GM23338 (cell line): ENCODE measurements at regions not wholly inside any gene's neighbourhood (a gene's known extent, or its start where the extent isn't known, plus 50 kb on each side); places are given as distances from the start of the nearest gene placed in this dataset.

Source experiments
- ATAC-seq: fragments of 200-7000 bp; cut with Tn5 transposase; 3 replicates; pipeline ENCODE4 v1.9.1; 2020
- DNase-seq: peaks from one replicate; pipeline ENCODE4 v3.0.0-alpha.2; 2015; ENCODE audit warnings: low spot score
- H2AFZ ChIP-seq: fragments of 200-600 bp; sonication (generic); 2 replicates; pipeline ENCODE4 v1.8.0; 2016; ENCODE audit warnings: antibody characterized with exemption, mild to moderate bottlenecking, moderate library complexity
- H3F3A ChIP-seq: fragments of 200-600 bp; sonication (generic); replicated peaks from 2 replicates; pipeline ENCODE4 v1.8.0; 2017; ENCODE audit warnings: antibody characterized with exemption, mixed run types, low read depth
- H3K27ac ChIP-seq: fragments of 200-600 bp; sonication (generic); 2 replicates; pipeline ENCODE4 v1.6.1; 2016; ENCODE audit warnings: low read depth
- H3K27me3 ChIP-seq: fragments of 200-600 bp; sonication (generic); 2 replicates; pipeline ENCODE4 v1.8.0; 2016; ENCODE audit warnings: mild to moderate bottlenecking, mixed run types, moderate library complexity; ENCODE audit not compliant: insufficient read depth
- H3K36me3 ChIP-seq: fragments of 200-600 bp; sonication (generic); 2 replicates; pipeline ENCODE4 v1.8.0; 2016; ENCODE audit warnings: mild to moderate bottlenecking; ENCODE audit not compliant: insufficient read depth
- H3K4me1 ChIP-seq: fragments of 200-600 bp; sonication (generic); 2 replicates; pipeline ENCODE4 v1.8.0; 2016; ENCODE audit warnings: mild to moderate bottlenecking, moderate library complexity; ENCODE audit not compliant: insufficient read depth
- H3K4me2 ChIP-seq: fragments of 200-600 bp; sonication (generic); 2 replicates; pipeline ENCODE4 v1.7.1; 2017; ENCODE audit warnings: mixed run types
- H3K4me3 ChIP-seq: fragments of 200-600 bp; sonication (generic); 2 replicates; pipeline ENCODE4 v1.6.1; 2016; ENCODE audit warnings: mixed run types
- H3K79me2 ChIP-seq: fragments of 200-600 bp; sonication (generic); replicated peaks from 2 replicates; pipeline ENCODE4 v1.8.0; 2017; ENCODE audit warnings: mild to moderate bottlenecking; ENCODE audit not compliant: insufficient read depth
- H3K9me2 ChIP-seq: fragments of 200-600 bp; sonication (generic); 2 replicates; pipeline ENCODE4 v1.8.0; 2017; ENCODE audit not compliant: insufficient read depth
- H4K20me1 ChIP-seq: fragments of 200-600 bp; sonication (generic); replicated peaks from 2 replicates; pipeline ENCODE4 v1.8.0; 2017; ENCODE audit warnings: mild to moderate bottlenecking; ENCODE audit not compliant: insufficient read depth
- H3K27ac Mint-ChIP-seq: 2 replicates; pipeline ENCODE4 v1.8.0; 2020; ENCODE audit warnings: inconsistent platforms, mild to moderate bottlenecking, moderate library complexity, mixed read lengths
- H3K27me3 Mint-ChIP-seq: 3 replicates; pipeline ENCODE4 v1.8.0; 2022; ENCODE audit warnings: low read depth, mild to moderate bottlenecking, moderate library complexity, mixed read lengths, inconsistent platforms; ENCODE audit not compliant: insufficient read depth, poor library complexity
- H3K36me3 Mint-ChIP-seq: 3 replicates; pipeline ENCODE4 v1.8.0; 2021; ENCODE audit warnings: low read depth, mild to moderate bottlenecking, inconsistent platforms, moderate library complexity, mixed read lengths
- H3K4me1 Mint-ChIP-seq: 3 replicates; pipeline ENCODE4 v1.8.0; 2020; ENCODE audit warnings: mild to moderate bottlenecking, inconsistent platforms, mixed read lengths
- H3K4me3 Mint-ChIP-seq: 3 replicates; pipeline ENCODE4 v1.8.0; 2021; ENCODE audit warnings: moderate library complexity, mild to moderate bottlenecking, inconsistent platforms, mixed read lengths
- H3K9me3 Mint-ChIP-seq: 3 replicates; pipeline ENCODE4 v1.8.0; 2020; ENCODE audit warnings: moderate library complexity, mild to moderate bottlenecking, inconsistent platforms, mixed read lengths
- CREB1 ChIP-seq: fragments of 250-450 bp; sonication (Bioruptor Pico); IDR thresholded peaks from 2 replicates; pipeline ENCODE4 v1.5.0; 2020; ENCODE audit warnings: low read depth, mild to moderate bottlenecking, moderate library complexity
- CTCF ChIP-seq, 2 experiments: fragments of 200-600 bp in 1 of 2; sonication (generic) in 1 of 2; conservative IDR thresholded peaks; 2 replicates each; pipeline versions ENCODE4 v1.5.1 to v1.6.1; 2016 to 2017; ENCODE audit warnings: antibody characterized with exemption in 2 of 2, low read depth in 2 of 2, mild to moderate bottlenecking in 2 of 2, moderate library complexity in 1 of 2
- ETS1 ChIP-seq: IDR thresholded peaks from 2 replicates; pipeline ENCODE4 v1.6.1; 2016; ENCODE audit warnings: antibody characterized with exemption
- EZH2 ChIP-seq: fragments of 200-600 bp; sonication (generic); IDR thresholded peaks from one replicate; pipeline ENCODE4 v1.8.0; 2017; ENCODE audit warnings: antibody characterized with exemption, mild to moderate bottlenecking, low read depth; ENCODE audit not compliant: unreplicated experiment
- EZH2phosphoT487 ChIP-seq: fragments of 200-600 bp; sonication (generic); IDR thresholded peaks from one replicate; pipeline ENCODE4 v1.8.1; 2018; ENCODE audit warnings: antibody characterized with exemption; ENCODE audit not compliant: unreplicated experiment
- JUNB ChIP-seq: IDR thresholded peaks from one replicate; pipeline ENCODE4 v1.6.1; 2016; ENCODE audit warnings: antibody characterized with exemption; ENCODE audit not compliant: unreplicated experiment
- NANOG ChIP-seq: IDR thresholded peaks from 2 replicates; pipeline ENCODE4 v1.6.1; 2016; ENCODE audit warnings: antibody characterized with exemption, borderline replicate concordance
- POLR2AphosphoS5 ChIP-seq: IDR thresholded peaks from 2 replicates; pipeline ENCODE4 v1.6.1; 2016; ENCODE audit warnings: antibody characterized with exemption, low read depth
- REST ChIP-seq: IDR thresholded peaks from one replicate; pipeline ENCODE4 v1.6.1; 2018; ENCODE audit warnings: antibody characterized with exemption; ENCODE audit not compliant: unreplicated experiment
- STAT1 ChIP-seq: IDR thresholded peaks from one replicate; pipeline ENCODE4 v1.6.1; 2016; ENCODE audit warnings: antibody characterized with exemption; ENCODE audit not compliant: unreplicated experiment
- ZNF114 ChIP-seq: fragments of 250-450 bp; sonication (Bioruptor Pico); IDR thresholded peaks from 2 replicates; pipeline ENCODE4 v1.5.0; 2020; ENCODE audit warnings: mild to moderate bottlenecking, moderate library complexity
- ZNF331 ChIP-seq: fragments of 250-450 bp; sonication (Bioruptor Pico); IDR thresholded peaks from 2 replicates; pipeline ENCODE4 v1.5.0; 2020; ENCODE audit warnings: low read depth, mild to moderate bottlenecking, moderate library complexity
- ZNF462 ChIP-seq: fragments of 250-450 bp; sonication (Bioruptor Pico); IDR thresholded peaks from 2 replicates; pipeline ENCODE4 v1.5.0; 2020; ENCODE audit warnings: mild to moderate bottlenecking, moderate library complexity

GRCh38 chr17:33848433-33848832 lies 406.7 kb upstream of the CCL2 start (continued):
- TF ChIP-seq REST = no peak
- no peak for TF ChIP-seq ZNF331 (CRISPR knock-in tag)
- TF ChIP-seq EZH2phosphoT487 = no peak
- no peak for TF ChIP-seq EZH2
- TF ChIP-seq NANOG = no peak

- Mint-ChIP-seq H3K36me3 (no peaks in the 10 kb centered on the region), H3K9me3 (no peaks in the 10 kb centered on the region)
- 0 out of 2 replicates have a peak, but pooled peaks cover 7% of the 10 kb centered on the region for H3K4me1 ChIP-seq
Observed at GRCh38 chr17:33854596-33854995, 400.5 kb upstream of the CCL2 start.

More at GRCh38 chr17:33854596-33854995, 400.5 kb upstream of the CCL2 start:
- ATAC-seq = no peak
- Mint-ChIP-seq H3K4me3 (no peak overlapping the region), H3K4me1 (peaks cover 13% of the 10 kb centered on the region), H3K27me3 (peaks cover 5% of the 10 kb centered on the region), H3K27ac (no peak overlapping the region)
- H3K4me3 ChIP-seq = no peak overlapping the region
- H3K9me2 ChIP-seq = peaks cover 18% of the 10 kb centered on the region; the same call in 1 of the 2 replicates
- no peaks in the 10 kb centered on the region for H4K20me1 ChIP-seq
- H3K36me3 ChIP-seq = no peaks in the 10 kb centered on the region
- no peaks in the 10 kb centered on the region for H3F3A ChIP-seq
- DNase-seq = no peak
- H3K4me2 ChIP-seq = no peak overlapping the region
- no peak for TF ChIP-seq CREB1 (CRISPR knock-in tag)
- no peak for TF ChIP-seq JUNB
- no peak for TF ChIP-seq NANOG
- TF ChIP-seq POLR2AphosphoS5 = no peak
- no peak for TF ChIP-seq CTCF (conservative IDR thresholded peaks at IDR 0.05; ENCODE audit: low read depth in 2 of 2)
- TF ChIP-seq ZNF462 = no peak
- TF ChIP-seq ETS1 = no peak
- no peak for TF ChIP-seq ZNF114 (CRISPR knock-in tag)
- TF ChIP-seq STAT1 = no peak
- no peak for TF ChIP-seq ZNF331 (CRISPR knock-in tag)
- no peak for TF ChIP-seq EZH2phosphoT487
- TF ChIP-seq EZH2 = no peak
- no peaks in the 10 kb centered on the region for H3K79me2 ChIP-seq
- H2AFZ ChIP-seq = no peak overlapping the region
- no peak overlapping the region for H3K27ac ChIP-seq
- H3K27me3 ChIP-seq = no peaks in the 10 kb centered on the region
